Suprapubic skin (tissue), 4 donors: ENCODE measurements at regions not wholly inside any gene's neighbourhood (a gene's known extent, or its start where the extent isn't known, plus 50 kb on each side); places are given as distances from the start of the nearest gene placed in this dataset.

Experiments
- DNase-seq, 2 donors: peaks; one replicate each; pipeline ENCODE4 v3.0.0-alpha.2; 2019; ENCODE audit warnings: low spot score in 2 of 2
- H3K27ac ChIP-seq: fragments of 200-600 bp; sonication (generic); one replicate; pipeline ENCODE4 v1.5.1; 2019
- H3K27me3 ChIP-seq: fragments of 200-600 bp; sonication (generic); one replicate; pipeline ENCODE4 v1.5.1; 2019
- H3K36me3 ChIP-seq: fragments of 200-600 bp; sonication (generic); one replicate; pipeline ENCODE4 v1.5.1; 2019
- H3K4me1 ChIP-seq: fragments of 200-600 bp; sonication (generic); one replicate; pipeline ENCODE4 v1.5.1; 2019
- H3K4me3 ChIP-seq: fragments of 200-600 bp; sonication (generic); one replicate; pipeline ENCODE4 v1.5.1; 2019; ENCODE audit warnings: mild to moderate bottlenecking
- H3K9me3 ChIP-seq: fragments of 200-600 bp; sonication (generic); one replicate; pipeline ENCODE4 v1.5.1; 2019
- EP300 ChIP-seq: sonication (generic); formaldehyde crosslinking; IDR thresholded peaks from one replicate; pipeline ENCODE4 v1.6.1; 2017; ENCODE audit warnings: antibody characterized with exemption
- POLR2A ChIP-seq, 2 donors: fragments of 450-650 bp; IDR thresholded peaks; one replicate each; pipeline ENCODE4 v1.6.1; 2017; ENCODE audit warnings: antibody characterized with exemption in 2 of 2, mild to moderate bottlenecking in 2 of 2, moderate library complexity in 2 of 2
- POLR2AphosphoS5 ChIP-seq, 3 donors: sonication (generic); formaldehyde crosslinking; IDR thresholded peaks; one replicate each; pipeline ENCODE4 v1.6.1; 2017; ENCODE audit warnings: antibody characterized with exemption in 3 of 3
- WGBS: methylation state at CpG from one replicate; pipeline ENCODE4 v1.1.5; 2018; 5-methylcytosine and 5-hydroxymethylcytosine counted together
- TF ChIP-seq, protein P1 (sequence below), 2 donors: fragments of 200-600 bp in 1 of 2; fragments of 450-650 bp in 1 of 2; sonication (generic) in 1 of 2; IDR thresholded peaks; one replicate each; pipeline ENCODE4 v1.5.1; 2016 to 2019; ENCODE audit warnings: antibody characterized with exemption in 2 of 2, mild to moderate bottlenecking in 1 of 2, moderate library complexity in 1 of 2

DNA sequence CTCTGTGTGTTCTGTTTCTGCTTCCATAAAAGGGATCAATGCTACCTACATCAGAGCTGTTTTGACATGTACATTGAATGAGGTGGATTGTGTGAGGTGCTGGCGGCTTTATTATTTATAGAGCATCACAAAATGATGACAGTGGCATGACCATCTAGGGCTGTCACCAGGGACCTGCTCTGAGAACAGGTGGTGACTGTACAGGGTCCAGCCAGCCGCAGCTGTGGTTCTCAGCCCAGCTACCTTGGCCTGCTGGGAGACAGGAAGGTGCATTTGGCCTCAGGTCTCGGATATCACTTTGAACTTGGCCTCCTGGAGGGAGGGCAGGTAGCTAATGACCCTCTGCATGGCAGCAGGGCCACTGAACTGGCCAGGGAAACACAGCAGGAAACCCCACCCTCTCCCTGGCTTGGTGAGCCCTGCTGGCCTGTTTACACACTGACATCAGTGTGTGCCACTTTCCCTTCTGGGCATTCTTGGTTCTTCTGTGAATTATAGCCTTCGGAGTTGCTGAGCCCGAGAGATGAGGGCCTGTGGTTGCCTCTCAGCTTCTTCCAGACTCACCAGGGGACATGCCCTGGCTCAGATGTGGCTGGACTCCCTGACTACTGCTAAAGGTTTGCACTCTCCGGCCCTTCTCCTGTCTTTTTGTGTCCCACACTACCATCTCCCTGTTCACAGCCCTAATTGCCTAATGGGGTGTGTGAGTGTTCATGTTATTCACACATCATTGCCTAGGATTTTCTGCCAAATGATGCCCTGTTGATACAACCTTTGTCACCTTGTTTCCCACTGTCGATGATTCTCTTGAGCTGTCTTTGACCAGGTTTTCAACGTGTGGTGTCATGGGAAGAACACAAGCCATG is 109.2 kb upstream of the RAB12 start:
- H3K27me3 ChIP-seq: no peaks in the 10 kb centered on the region

DNA sequence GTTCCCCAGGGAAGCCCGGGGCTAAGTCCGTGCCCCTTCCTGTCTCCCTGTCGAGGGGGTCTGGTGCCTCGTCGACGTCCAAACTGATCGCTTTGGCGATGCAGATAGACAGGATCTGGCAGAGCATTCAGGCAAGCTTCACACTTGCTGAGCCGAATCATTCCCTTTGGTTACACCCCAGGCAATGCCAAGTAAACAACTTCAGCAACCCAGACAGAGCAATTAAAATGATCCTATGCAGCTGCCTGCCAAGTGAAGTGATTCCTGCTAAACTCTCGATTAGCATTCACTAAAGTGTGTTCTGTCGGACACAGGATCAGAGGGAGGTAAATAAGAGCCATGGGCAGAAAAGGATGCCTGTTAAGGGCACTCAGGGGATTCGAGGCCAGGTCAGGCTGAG is 108.2 kb upstream of the RAB12 start:
- H3K36me3 ChIP-seq: no peaks in the 10 kb centered on the region
- no peaks in the 10 kb centered on the region for H3K27me3 ChIP-seq
- no peak for DNase-seq
- H3K4me3 ChIP-seq: no peak overlapping the region
- WGBS: 24% methylated on average over 11 of the region's 12 CpGs
- H3K4me1 ChIP-seq: no peaks in the 10 kb centered on the region
- H3K27ac ChIP-seq: no peak overlapping the region
- no peaks in the 10 kb centered on the region for H3K9me3 ChIP-seq
- TF ChIP-seq, protein P1, sequence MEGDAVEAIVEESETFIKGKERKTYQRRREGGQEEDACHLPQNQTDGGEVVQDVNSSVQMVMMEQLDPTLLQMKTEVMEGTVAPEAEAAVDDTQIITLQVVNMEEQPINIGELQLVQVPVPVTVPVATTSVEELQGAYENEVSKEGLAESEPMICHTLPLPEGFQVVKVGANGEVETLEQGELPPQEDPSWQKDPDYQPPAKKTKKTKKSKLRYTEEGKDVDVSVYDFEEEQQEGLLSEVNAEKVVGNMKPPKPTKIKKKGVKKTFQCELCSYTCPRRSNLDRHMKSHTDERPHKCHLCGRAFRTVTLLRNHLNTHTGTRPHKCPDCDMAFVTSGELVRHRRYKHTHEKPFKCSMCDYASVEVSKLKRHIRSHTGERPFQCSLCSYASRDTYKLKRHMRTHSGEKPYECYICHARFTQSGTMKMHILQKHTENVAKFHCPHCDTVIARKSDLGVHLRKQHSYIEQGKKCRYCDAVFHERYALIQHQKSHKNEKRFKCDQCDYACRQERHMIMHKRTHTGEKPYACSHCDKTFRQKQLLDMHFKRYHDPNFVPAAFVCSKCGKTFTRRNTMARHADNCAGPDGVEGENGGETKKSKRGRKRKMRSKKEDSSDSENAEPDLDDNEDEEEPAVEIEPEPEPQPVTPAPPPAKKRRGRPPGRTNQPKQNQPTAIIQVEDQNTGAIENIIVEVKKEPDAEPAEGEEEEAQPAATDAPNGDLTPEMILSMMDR (IDR thresholded peaks at IDR 0.05): no peak
- TF ChIP-seq EP300 (no peak), POLR2AphosphoS5 (IDR thresholded peaks at IDR 0.05) (no peak)

More for the DNA sequence above, 109.2 kb upstream of the RAB12 start:
- no peak for DNase-seq
- Histone ChIP-seq H3K4me3 (no peak overlapping the region), H3K9me3 (no peaks in the 10 kb centered on the region), H3K36me3 (no peaks in the 10 kb centered on the region), H3K27ac (no peak overlapping the region), H3K4me1 (no peaks in the 10 kb centered on the region)
- TF ChIP-seq POLR2A (IDR thresholded peaks at IDR 0.05) (no peak), EP300 (no peak), POLR2AphosphoS5 (IDR thresholded peaks at IDR 0.05) (no peak)
- TF ChIP-seq, protein P1 (IDR thresholded peaks at IDR 0.05): no peak
- WGBS: 82% methylated on average over 8 of the region's 8 CpGs

DNA sequence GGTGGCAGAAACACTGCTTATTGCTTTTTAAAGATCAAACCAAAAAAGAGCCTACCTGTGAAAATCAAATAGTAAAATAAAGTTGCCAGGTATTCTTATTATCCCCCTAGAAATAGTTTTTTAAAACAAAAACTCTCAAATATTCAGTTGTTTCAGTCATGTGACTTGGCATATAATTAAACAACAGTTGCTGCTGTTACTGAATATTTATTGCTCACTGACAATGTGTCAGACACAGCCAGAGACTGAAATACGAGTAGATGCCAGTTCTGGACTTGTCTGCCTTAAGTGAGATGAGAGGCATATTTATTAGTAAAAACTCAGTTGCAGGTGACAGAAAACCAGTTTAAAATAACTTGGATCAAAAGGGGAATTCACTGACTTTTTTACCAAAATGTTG is 106.0 kb upstream of the RAB12 start:
- no peaks in the 10 kb centered on the region for H3K4me1 ChIP-seq
- H3K27ac ChIP-seq: no peak overlapping the region
- WGBS: 43% methylated on average over 1 of the region's 1 CpG
- no peak for TF ChIP-seq EP300
- TF ChIP-seq POLR2AphosphoS5 (IDR thresholded peaks at IDR 0.05): no peak
- no peak for TF ChIP-seq POLR2A (IDR thresholded peaks at IDR 0.05)
- TF ChIP-seq, protein P1 (IDR thresholded peaks at IDR 0.05): no peak
- no peaks in the 10 kb centered on the region for H3K27me3 ChIP-seq
- no peak overlapping the region for H3K4me3 ChIP-seq
- no peaks in the 10 kb centered on the region for H3K9me3 ChIP-seq
- H3K36me3 ChIP-seq: no peaks in the 10 kb centered on the region
- DNase-seq: no peak

DNA sequence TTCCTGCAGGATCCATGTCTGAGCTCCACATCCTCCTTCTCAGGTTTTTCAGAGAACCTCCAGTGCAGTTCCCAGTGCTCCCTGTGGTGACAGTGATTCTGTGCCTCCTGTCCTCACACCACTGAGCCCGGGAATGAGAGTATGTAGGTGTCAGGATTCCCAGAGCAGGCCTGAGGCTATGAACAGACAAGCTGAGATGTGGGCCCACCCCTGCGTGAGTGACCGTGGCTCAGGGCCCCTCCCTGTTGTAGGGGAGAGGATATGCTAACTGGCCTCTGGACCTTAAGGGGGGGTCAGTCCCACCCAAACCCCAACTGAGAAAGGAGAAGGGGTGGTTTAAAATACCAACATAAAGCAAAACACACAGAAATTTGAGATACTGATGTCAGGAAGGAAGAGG is 104.8 kb upstream of the RAB12 start:
- Histone ChIP-seq H3K4me3 (no peak overlapping the region), H3K36me3 (no peaks in the 10 kb centered on the region), H3K27ac (no peak overlapping the region), H3K9me3 (no peaks in the 10 kb centered on the region), H3K27me3 (no peaks in the 10 kb centered on the region), H3K4me1 (no peaks in the 10 kb centered on the region)
- DNase-seq: no peak
- TF ChIP-seq, protein P1 (IDR thresholded peaks at IDR 0.05): no peak
- TF ChIP-seq POLR2A (IDR thresholded peaks at IDR 0.05) (no peak), EP300 (no peak), POLR2AphosphoS5 (IDR thresholded peaks at IDR 0.05) (no peak)
- 60% methylated on average over 2 of the region's 3 CpGs for WGBS

DNA sequence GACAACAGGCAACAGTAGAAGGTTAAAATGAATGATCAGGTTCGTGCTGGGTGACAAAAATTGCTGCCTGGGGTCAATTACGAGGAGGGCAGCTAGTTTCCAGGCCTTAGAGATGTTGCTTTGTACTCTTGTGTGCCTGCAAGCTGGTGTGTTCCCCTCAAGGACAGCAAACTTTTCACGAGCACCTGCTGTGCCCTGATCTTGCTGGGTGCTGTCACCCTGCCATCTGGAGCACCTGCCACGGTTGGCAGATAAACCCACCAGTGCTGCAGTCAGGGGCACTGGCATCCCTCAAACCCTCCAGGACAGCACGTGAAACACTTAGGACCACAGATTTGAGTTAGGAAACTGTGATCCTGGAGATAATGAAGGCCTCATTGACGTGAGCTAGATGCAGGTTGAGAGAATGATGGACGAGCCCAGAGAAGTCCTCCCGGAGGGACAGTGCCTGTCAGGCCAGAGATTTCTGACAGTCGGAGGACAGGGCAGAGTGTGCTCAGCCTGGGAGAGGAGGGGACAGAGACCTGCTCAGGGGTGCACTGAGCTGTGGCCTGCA is 104.3 kb upstream of the RAB12 start:
- H3K27me3 ChIP-seq: no peaks in the 10 kb centered on the region
- H3K4me1 ChIP-seq: no peaks in the 10 kb centered on the region
- no peak overlapping the region for H3K4me3 ChIP-seq
- H3K36me3 ChIP-seq: no peaks in the 10 kb centered on the region
- no peaks in the 10 kb centered on the region for H3K9me3 ChIP-seq
- WGBS: 90% methylated on average over 9 of the region's 9 CpGs
- no peak for DNase-seq
- no peak overlapping the region for H3K27ac ChIP-seq
- no peak for TF ChIP-seq POLR2A (IDR thresholded peaks at IDR 0.05)
- TF ChIP-seq, protein P1 (IDR thresholded peaks at IDR 0.05): no peak
- TF ChIP-seq EP300: no peak
- no peak for TF ChIP-seq POLR2AphosphoS5 (IDR thresholded peaks at IDR 0.05)
